GM19395 (cell line): ENCODE measurements at regions not wholly inside any gene's neighbourhood (a gene's known extent, or its start where the extent isn't known, plus 50 kb on each side); places are given as distances from the start of the nearest gene placed in this dataset.
"Not testable (repeated sequence)": the region's sequence is repeated elsewhere in the genome, so short reads cannot be mapped to it uniquely, and the experiment has no call there.

Source experiments
- ATAC-seq: cut with Tn5 transposase; IDR thresholded peaks from one replicate; pipeline ENCODE4 v1.9.1; 2021; ENCODE audit warnings: mild to moderate bottlenecking, moderate library complexity; ENCODE audit not compliant: unreplicated experiment

DNA sequence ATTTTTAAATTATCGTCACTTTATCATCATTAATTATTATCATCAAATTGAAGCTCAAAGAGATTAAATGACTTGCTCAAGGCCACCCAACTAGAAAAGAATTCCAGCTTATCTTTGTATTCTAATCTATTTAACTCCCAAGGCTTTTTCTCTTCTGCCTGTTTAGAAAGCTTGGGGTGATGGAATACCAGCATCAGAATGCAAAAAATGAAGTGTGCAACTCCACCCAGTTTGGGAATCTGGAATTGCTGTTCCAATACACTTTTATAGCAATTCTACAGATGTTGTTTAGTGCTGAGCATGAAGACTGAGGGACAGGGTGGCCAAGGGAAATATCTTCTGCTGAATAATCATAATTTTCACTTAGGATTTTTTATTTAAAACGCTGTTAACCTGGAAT lies 97.2 kb upstream of the FIBIN start:
- ATAC-seq: no peak

GRCh38 chr11:26898799-26899198 lies 95.1 kb upstream of the FIBIN start:
- no peak for ATAC-seq

DNA sequence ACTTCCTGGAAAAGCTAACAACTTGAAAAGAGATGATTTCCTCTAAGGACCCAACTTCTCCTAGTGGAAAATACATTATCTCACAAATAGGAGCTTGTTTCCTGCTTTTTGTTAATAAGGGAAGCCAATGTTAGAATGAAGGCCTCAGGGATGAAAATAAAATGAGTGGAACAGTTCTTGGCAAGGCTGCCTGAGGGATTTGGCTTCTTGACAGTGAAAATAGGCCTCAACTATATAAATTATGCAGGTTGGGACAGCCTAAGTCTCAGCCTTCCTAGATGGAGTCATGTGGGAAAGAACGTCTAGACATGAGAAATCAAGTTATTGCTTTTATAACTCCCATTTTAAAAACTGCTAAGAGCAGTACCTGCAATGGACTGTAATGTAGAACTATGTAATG lies 92.8 kb upstream of the FIBIN start:
- ATAC-seq: no peak

- ATAC-seq: no peak
Observed at GRCh38 chr11:26904132-26904531, 89.8 kb upstream of the FIBIN start.

- ATAC-seq: no peak
Observed at GRCh38 chr11:26904801-26905200, 89.1 kb upstream of the FIBIN start.

GRCh38 chr11:26905368-26905767 lies 88.5 kb upstream of the FIBIN start:
- no peak for ATAC-seq

DNA sequence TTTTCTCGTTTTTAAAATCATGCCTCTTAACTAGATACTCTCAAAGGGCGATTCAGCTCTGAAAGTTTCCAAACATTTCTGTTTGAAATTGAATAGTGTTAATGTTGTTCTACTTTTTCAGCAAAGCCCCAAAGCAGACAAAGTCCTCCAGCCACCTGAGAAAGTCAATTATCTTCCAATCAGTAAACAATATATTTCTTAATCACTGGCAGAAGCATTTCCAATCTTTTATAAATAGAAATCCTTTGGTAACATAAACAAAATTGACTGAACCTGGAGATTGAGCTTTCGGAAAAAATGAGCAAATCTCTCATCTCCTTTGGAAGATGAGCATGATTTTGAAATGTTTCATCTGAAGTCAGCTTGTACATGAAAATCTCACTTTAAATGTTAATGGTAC lies 84.4 kb upstream of the FIBIN start:
- no peak for ATAC-seq

GRCh38 chr11:26909991-26910591 lies 83.8 kb upstream of the FIBIN start:
- ATAC-seq: no peak

DNA sequence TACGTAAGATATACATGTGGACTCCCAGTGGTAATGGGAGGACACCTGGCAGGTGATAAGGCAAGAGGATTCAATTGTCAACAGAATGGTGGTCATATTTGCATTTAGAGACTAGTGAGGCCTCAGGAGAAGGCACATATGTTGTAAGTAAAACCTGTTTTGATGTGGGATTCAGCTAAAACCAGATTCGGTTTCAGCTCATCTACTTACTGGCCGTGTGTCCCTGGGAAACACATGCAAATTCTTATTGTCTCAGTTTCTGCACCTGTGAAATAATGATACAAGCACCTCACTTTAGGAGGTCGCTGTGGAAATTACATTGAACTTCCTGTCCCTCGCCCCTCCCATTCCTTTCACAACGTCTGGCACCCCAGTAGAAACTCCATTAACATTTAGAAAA lies 78.9 kb upstream of the FIBIN start:
- peak; percentile 95 for ATAC-seq

DNA sequence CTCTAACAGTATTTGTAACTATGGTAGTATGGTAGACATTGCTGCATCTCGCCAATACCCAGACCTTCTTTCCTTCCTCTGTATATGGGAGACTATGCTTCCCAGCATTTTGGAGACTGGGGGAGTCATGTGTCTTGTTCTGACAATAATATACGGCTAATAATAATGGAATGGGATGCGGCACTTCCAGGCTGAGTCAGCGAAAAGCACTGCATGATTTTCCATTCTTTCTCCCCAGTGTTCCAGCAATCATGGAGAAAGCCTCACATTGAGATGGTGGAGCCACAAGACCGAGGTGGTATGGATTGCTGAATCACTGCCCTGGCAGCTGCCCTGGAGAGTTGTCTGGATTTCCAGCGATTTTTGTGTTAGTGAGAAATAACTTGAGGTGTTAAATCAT lies 77.1 kb upstream of the FIBIN start:
- no peak for ATAC-seq

DNA sequence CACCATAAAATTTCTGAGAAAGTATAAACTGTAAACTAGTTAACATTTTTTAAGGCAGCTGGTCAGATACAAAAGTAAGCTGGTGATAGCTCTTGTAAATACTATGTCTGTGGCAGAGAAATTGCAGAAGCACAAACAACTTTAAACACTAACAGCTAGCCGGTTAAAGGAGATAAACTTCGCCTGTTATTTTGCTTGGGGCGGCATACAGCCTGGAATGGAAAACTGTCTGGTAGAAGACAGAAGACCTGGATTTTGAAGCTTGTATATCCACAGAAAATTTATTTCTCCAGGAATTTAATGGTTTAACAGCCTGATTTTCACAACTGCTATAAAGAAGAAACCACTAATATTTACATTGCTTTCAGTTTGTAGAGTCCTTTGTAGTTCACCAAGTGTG lies 65.3 kb upstream of the FIBIN start:
- no peak for ATAC-seq

DNA sequence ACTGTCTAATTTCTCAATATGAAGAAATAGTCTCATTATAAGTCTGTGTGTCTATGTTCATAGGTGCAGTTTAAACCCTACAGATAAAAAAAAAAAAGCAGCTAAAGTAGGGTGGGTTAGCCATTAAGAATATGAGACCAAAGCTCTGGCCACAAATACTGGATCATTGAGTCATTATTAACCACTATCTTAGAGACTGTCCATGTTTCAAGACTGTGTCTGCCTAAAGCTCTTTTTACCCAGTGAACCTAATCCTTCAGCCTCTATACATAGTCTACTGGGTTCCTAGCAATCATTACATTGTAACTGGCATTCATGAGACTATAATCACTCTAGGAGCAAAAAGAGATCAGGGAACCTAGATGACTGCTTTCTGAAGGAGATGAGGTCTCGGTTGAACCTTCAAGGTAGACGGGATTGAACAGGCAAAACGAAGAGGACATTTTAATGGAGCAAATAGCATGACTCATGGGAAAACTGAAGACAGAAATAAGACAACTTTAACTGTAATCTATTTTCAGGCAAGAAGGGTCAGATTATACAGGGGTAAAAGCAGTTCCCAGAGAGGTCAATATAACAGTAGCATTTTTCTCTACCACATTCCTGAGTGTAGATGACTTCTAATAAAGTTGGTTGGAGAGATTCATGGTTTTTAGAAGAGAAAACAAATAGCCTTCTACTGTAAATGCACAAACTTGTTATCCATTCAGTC lies 64.0 kb upstream of the FIBIN start:
- ATAC-seq: no peak

- no peak for ATAC-seq
Observed at GRCh38 chr11:26930518-26931247, 63.2 kb upstream of the FIBIN start.

DNA sequence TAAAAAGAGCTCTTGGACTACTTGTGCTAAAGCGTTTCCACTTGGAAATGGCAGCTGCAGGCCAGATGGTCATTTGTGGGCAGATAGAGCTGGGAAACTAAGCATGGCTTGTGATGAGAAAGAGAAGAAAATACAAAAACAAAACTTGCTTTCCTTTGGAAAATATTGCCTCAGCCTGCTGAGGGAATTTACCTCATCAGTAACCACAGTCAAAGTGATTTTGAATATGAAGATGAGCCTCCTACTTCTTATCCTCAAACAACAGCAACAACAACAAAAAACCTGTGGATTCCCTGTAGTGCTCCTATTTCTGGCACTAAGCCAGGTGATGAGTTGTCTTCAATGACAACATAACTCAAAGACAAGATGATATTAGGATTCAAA lies 62.7 kb upstream of the FIBIN start:
- ATAC-seq: no peak

- ATAC-seq: no peak
Observed at GRCh38 chr11:26931881-26932280, 62.0 kb upstream of the FIBIN start.

DNA sequence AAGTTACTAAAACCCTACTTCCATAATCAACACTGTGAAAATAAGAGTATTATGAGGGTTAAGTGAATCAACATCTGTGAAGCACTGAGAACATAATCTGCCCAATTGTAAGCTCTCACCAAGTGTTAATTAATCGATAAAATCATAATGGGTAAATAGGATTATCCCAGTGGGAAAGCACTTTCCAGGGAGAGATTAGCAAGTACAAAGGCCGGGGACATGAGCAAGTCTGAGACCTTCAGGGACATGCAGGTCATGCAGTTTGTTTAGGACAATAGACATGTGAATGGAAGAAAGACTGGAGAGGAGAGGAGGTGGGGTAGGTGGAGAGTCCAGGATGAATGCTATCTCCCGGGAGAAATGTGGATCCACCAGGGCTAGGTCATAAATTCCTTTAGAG lies 57.8 kb upstream of the FIBIN start:
- ATAC-seq: no peak

DNA sequence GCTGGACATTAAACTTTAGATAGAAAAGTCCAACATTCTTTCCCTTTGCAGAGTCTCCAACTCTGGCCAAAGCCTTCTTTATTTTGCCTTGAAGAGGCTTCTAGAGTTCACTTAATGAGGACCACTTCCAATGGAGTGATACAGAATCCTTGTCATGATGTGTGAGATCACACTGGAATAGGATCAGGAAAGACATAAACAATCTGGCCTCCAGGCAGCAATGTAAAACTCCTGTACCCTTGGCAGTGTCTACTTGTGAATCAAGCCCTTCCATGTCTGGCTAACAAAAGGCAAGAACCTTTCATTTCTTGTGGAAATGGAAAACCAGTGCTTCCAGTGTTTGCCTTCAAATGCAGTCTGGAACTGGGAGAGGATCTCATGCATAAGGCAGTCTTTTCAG lies 56.5 kb upstream of the FIBIN start:
- no peak for ATAC-seq

DNA sequence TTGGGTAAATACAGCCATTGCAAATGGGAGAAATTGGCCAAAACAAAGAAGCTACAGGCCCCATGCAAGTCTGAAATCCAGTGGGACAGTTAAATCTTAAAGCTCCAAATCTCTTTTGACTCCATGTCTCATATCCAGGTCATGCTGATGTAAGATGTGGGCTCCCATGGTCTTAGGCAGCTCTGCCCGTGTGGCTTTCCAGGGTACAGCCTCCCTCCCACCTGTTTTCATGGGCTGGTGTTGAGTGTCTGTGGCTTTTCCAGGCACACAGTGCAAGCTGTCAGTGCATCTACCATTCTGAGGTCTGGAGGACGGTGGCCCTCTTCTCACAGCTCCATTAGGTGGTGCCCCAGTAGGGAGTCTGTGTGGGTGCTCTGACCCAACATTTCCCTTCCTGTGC lies 53.4 kb upstream of the FIBIN start:
- ATAC-seq: not testable (repeated sequence)

DNA sequence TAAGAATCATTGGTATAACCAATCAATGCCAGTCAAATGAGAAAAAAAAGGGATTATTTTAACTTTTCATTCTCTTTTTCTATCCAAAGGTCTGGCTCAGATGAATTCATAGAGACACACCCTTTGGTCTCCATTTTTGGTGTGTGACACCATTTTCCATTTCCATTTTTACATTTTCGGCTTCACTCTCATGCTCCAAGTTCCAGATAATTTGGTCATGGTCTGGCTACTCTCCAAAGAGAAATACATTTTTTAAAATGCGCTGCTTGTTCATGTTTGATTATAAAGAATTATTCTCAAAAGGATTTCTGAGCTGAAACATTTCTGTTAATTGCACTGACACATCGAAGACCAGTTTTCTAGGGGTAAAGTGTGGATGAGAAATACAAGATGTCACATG lies 51.6 kb upstream of the FIBIN start:
- no peak for ATAC-seq

DNA sequence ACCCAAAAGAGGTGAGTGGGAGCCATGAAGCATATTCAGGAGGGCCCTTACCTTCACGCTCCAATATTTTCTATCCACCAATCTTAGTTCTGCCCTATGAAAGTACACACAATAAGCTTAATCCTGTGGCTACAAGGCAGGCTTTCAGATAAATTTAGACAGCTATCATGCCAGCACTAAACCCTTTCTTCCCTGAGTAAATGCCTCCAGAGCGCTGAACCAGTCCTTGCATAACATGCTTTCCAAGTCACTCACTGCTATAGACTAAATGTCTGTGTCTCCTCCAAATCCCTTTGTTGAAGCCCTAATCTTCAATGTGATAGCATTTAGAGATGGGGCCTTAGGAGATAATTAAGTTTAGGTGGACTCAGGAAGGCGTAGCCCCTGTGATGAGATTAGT lies 50.3 kb upstream of the FIBIN start:
- no peak for ATAC-seq
